Spinal cord (tissue), 9 donors: ENCODE measurements at regions not wholly inside any gene's neighbourhood (a gene's known extent, or its start where the extent isn't known, plus 50 kb on each side); places are given as distances from the start of the nearest gene placed in this dataset.

Experiments used
- DNase-seq, 6 donors: peaks; one replicate each; pipeline versions ENCODE4 v3.0.0 to v3.0.0-alpha.2; 2013 to 2015; ENCODE audit warnings: low spot score in 6 of 6, low read depth in 4 of 6
- H3K27ac ChIP-seq: one replicate; pipeline ENCODE4 v1.5.1; 2013; ENCODE audit warnings: low read depth, low read length, control low read depth
- H3K27me3 ChIP-seq: one replicate; pipeline ENCODE4 v1.6.1; 2013; ENCODE audit warnings: low read length; ENCODE audit not compliant: control insufficient read depth, insufficient read depth
- H3K36me3 ChIP-seq: one replicate; pipeline ENCODE4 v1.6.1; 2013; ENCODE audit warnings: low read length; ENCODE audit not compliant: control insufficient read depth, insufficient read depth
- H3K4me1 ChIP-seq: one replicate; pipeline ENCODE4 v1.6.1; 2013; ENCODE audit warnings: low read length; ENCODE audit not compliant: control insufficient read depth, insufficient read depth
- H3K4me3 ChIP-seq: one replicate; pipeline ENCODE4 v1.5.1; 2013; ENCODE audit warnings: low read depth, low read length, control low read depth
- H3K9me3 ChIP-seq: one replicate; pipeline ENCODE4 v1.6.1; 2013; ENCODE audit warnings: low read length; ENCODE audit not compliant: control insufficient read depth, insufficient read depth
- WGBS: methylation state at CpG from one replicate; pipeline ENCODE4 v1.1.5; 2013; ENCODE audit warnings: missing lambda C conversion rate; ENCODE audit not compliant: insufficient coverage; 5-methylcytosine and 5-hydroxymethylcytosine counted together
- donor health status: healthy.

- no peak overlapping the region for H3K27ac ChIP-seq
- H3K4me1 ChIP-seq: peaks cover 4% of the 10 kb centered on the region
- no peaks in the 10 kb centered on the region for H3K9me3 ChIP-seq
- H3K36me3 ChIP-seq: no peaks in the 10 kb centered on the region
- no peak overlapping the region for H3K4me3 ChIP-seq
- no peaks in the 10 kb centered on the region for H3K27me3 ChIP-seq
- DNase-seq: peak in 1 of 6 donors; percentile 36
- 86% methylated on average over 1 of the region's 2 CpGs for WGBS
These were observed 452.7 kb upstream of the HS6ST1 start for GRCh38 chr2:128771401-128771800.

- Histone ChIP-seq H3K27ac (no peak overlapping the region), H3K4me3 (no peak overlapping the region), H3K9me3 (no peaks in the 10 kb centered on the region), H3K36me3 (no peaks in the 10 kb centered on the region), H3K27me3 (no peaks in the 10 kb centered on the region), H3K4me1 (peaks cover 12% of the 10 kb centered on the region)
- 78% methylated on average over 4 of the region's 4 CpGs for WGBS
- DNase-seq: no peak
These were observed 454.0 kb upstream of the HS6ST1 start for GRCh38 chr2:128772671-128773070.

DNA sequence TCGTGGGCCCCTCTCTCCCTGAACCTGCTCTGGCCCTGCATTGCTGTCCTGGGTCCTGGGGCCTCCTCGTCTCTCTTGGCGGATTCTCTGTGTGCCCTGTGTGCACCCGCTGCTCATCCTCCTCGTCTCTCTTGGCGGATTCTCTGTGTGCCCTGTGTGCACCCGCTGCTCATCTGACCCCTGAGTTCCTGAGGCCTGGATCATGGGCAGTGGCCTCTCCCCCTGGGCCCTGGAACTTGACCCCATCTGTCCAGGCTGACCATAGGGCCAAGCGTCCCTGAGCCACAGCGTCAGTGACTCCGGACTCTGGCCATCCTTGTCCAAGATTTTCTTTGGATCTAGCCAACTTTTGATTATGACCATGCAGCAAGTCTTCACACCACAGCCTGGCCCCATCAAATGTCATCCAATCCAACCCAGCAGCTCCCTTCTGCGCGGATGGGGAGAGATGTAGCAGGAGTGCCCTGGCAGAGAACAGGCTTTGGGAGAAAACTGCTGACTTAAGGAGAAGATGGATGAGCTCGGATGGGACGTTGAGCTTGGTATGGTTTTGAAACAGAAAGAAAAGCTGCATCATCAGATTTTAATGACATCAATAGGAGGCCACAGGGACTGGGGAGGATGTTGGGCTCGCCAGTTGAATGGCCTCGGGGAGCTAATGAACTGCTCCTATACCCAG, 455.1 kb upstream of the HS6ST1 start:
- Histone ChIP-seq H3K4me1 (peaks cover 12% of the 10 kb centered on the region), H3K27me3 (no peaks in the 10 kb centered on the region), H3K36me3 (no peaks in the 10 kb centered on the region), H3K4me3 (no peak overlapping the region), H3K27ac (no peak overlapping the region), H3K9me3 (no peaks in the 10 kb centered on the region)
- 88% methylated on average over 14 of the region's 16 CpGs for WGBS
- DNase-seq: no peak

DNA sequence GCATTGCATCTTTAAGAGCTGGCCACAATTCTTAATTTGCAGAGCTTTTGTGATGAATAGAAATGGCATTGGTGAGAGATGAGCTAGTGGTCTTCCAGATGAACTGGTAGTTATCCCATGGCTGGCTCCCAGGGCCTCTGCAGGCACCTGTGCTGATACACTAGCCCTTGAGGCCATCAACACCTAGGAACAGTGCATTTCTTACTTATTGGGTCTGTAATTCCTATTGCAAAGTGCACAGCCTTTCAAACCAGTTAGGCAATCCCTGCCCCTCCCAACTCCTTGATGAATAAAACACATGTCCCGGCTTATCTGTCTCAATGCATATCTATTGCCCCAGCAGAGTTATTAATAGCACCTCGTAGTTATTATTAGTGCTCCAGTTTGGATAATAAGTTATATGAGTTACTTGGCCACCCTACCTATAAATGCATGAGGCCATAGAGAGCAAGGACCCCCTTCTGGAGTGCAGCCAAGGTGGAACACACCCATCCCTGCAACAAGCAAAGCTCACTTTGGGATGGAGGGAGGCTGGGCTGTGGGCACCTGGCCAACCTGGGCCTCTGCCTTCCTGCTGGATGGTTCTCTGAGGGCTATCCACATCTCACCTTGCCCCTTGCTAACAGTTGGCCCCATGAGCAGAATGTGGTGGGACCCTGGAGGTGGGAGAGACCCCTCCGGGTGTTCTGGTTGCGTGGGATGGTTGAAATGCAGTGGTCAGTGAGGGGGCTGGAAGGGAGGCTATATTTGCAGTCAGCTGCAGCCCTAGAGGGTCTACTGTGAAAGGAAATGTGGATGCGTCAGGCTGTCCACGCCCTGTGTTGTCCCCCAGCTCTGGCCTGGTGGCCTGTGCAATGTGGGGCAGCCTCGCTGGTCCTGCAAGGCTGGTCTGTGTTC, 455.9 kb upstream of the HS6ST1 start:
- H3K27ac ChIP-seq: no peak overlapping the region
- H3K4me3 ChIP-seq: no peak overlapping the region
- DNase-seq: no peak
- peaks cover 12% of the 10 kb centered on the region for H3K4me1 ChIP-seq
- no peaks in the 10 kb centered on the region for H3K36me3 ChIP-seq
- no peaks in the 10 kb centered on the region for H3K27me3 ChIP-seq
- 89% methylated on average over 5 of the region's 7 CpGs for WGBS
- no peaks in the 10 kb centered on the region for H3K9me3 ChIP-seq

DNA sequence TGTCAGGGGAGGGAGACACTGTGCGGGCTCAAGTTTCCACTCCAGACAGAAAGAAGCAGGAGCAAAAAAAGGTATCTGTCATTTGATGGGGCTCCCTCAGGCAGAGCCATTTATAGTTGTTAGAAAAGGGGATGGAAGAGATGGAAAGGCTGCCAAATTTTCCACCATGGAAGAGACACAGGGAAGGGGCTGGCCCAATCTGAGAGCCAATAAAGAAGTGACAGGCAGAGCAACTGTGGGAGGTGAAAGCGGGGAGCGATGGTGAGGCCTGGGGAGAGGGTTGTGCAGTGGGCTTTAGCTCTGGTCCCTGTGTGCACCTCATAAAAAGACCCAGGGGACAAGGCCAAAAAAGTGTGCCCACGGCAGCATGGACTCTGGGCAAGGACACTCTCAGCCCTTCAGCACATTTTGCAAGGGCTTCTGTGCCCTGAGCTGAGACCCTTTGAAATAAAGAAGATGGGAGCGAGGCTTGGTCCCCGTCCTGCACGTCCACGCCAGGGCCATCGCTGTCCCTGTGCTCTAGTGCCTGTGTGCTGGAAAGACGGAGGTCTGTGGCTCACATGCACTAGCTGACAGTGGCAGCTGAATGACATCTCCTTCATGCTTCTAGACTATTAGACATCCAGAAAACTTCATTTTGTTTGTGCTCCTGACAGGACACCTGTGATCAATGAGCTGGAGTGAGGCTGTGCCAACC, 456.7 kb upstream of the HS6ST1 start:
- Histone ChIP-seq H3K27ac (no peak overlapping the region), H3K27me3 (no peaks in the 10 kb centered on the region), H3K36me3 (no peaks in the 10 kb centered on the region), H3K4me3 (no peak overlapping the region), H3K9me3 (no peaks in the 10 kb centered on the region), H3K4me1 (peaks cover 12% of the 10 kb centered on the region)
- DNase-seq: no peak
- 89% methylated on average over 9 of the region's 10 CpGs for WGBS

GRCh38 chr2:128775914-128776285, 457.2 kb upstream of the HS6ST1 start:
- DNase-seq: no peak
- Histone ChIP-seq H3K27me3 (no peaks in the 10 kb centered on the region), H3K36me3 (no peaks in the 10 kb centered on the region), H3K4me1 (peaks cover 12% of the 10 kb centered on the region), H3K9me3 (no peaks in the 10 kb centered on the region), H3K27ac (no peak overlapping the region), H3K4me3 (no peak overlapping the region)
- 94% methylated on average over 4 of the region's 4 CpGs for WGBS

DNA sequence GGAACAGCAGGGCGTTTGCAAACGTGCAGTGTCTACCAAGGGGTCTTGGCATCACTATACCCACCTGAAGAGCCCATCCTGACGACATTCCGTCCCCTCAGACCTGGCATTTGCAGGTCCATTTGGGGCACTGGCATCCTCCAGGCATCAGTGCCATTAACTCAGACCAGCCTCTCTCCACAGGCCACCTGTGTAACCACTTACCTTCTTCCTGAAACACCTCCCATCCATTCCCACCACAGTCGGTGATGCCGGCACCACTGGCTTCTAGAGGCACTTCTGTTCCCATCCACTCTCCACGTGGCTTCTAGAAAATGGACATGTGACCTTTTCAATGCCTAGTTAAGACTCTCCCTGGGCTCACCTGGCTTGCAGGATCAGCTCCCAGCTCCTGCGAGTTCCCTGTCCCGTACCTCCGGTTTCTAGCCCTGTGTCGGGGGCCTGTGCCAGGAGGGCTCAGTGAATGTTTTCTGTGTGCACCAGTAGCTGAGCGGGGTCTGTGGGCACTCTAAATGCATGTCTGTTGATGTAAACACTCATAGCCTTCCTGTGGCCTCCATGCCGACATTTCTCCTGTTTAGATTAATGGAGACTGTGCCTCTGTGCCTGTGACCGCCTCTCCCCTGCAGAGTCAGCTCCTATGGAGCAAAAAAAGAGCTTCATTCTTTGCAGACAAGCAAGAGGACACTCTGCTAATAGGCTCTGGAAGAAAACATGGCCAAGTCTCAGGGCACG, 458.0 kb upstream of the HS6ST1 start:
- Histone ChIP-seq H3K27ac (no peak overlapping the region), H3K36me3 (no peaks in the 10 kb centered on the region), H3K4me3 (no peak overlapping the region), H3K9me3 (no peaks in the 10 kb centered on the region), H3K4me1 (peaks cover 14% of the 10 kb centered on the region), H3K27me3 (no peaks in the 10 kb centered on the region)
- DNase-seq: peak in 1 of 6 donors; percentile 51
- 77% methylated on average over 15 of the region's 15 CpGs for WGBS

GRCh38 chr2:128777196-128778035, 458.7 kb upstream of the HS6ST1 start:
- Histone ChIP-seq H3K4me3 (no peak overlapping the region), H3K4me1 (peaks cover 20% of the 10 kb centered on the region), H3K9me3 (no peaks in the 10 kb centered on the region), H3K36me3 (no peaks in the 10 kb centered on the region), H3K27ac (no peak overlapping the region), H3K27me3 (no peaks in the 10 kb centered on the region)
- DNase-seq: no peak
- 77% methylated on average over 18 of the region's 20 CpGs for WGBS
